GM21786 (cell line): ENCODE measurements at regions not wholly inside any gene's neighbourhood (a gene's known extent, or its start where the extent isn't known, plus 50 kb on each side); places are given as distances from the start of the nearest gene placed in this dataset.
"Not testable (repeated sequence)": the region's sequence is repeated elsewhere in the genome, so short reads cannot be mapped to it uniquely, and the experiment has no call there.

Experiments used
- ATAC-seq: cut with Tn5 transposase; IDR thresholded peaks from one replicate; pipeline ENCODE4 v1.9.1; 2021; ENCODE audit not compliant: unreplicated experiment

DNA sequence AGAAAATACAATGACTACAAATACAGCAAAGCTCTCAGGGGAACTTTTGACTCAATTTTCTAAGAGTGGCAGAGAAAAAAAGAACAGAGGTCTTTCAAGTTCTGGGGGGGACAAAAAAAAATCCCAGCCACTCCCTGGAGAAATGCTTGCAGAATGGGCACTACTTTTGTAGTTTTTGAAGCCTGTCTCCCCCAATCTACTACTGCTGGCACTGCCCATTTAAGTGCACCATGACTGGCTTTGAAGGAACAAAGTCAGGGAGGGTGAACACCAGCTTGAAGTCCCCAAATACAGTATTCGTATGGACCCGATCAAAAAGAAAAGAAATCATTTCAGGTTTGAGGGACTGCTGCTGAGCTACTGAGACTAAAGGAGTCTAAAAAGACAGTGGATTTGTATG lies 1824.4 kb downstream of the ARAP2 start:
- ATAC-seq = no peak

DNA sequence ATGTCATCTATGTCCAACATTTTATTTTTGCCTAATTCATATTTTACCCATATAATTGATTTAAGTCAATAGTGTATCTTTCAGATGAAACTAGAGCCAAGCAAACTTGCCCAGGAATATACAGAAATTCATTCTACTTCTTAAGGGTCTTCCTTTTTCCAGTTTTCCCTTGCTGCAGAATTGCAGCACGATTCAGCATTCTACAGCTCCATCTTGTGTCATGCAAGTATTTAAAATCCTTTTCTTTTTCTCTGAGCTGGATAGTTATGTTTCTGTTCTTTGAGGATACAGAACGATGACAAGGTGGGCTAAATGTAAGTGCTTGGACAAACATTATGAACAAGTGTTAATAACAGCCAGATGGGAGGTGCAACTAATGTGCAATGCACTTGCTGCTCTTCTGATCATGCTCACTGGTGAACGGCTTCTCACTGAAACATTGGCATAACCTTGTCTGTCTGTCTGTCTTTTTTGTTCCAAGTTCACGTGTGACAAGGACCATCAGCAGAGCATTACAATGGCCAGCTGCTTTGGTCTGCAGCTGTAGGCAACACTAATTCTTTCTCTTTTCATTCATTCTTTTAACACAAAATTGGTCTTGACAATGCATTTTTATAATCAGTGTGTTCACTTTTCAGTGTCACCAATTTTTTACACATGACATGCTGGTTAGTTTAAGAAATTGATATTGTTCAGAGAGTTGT lies 1821.7 kb downstream of the ARAP2 start:
- no peak for ATAC-seq

DNA sequence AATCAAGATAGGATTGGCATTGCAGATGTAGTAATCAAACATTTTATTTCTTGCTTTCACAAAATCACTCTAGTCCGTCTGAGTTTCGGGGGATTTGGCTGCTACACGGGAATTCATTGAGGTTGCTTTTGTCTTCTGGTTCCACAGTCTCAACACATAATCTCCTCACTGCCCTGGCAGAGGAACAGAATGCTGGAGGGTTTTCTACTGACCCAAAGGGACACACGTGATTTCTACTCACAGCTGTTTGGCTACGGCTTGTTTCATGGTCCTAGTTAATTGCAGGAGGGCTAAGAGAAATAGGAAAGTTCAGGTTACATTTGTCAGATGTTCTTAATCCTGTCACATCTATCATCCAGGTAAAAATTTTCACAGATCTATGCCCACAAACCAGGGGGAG lies 1811.6 kb downstream of the ARAP2 start:
- no peak for ATAC-seq

DNA sequence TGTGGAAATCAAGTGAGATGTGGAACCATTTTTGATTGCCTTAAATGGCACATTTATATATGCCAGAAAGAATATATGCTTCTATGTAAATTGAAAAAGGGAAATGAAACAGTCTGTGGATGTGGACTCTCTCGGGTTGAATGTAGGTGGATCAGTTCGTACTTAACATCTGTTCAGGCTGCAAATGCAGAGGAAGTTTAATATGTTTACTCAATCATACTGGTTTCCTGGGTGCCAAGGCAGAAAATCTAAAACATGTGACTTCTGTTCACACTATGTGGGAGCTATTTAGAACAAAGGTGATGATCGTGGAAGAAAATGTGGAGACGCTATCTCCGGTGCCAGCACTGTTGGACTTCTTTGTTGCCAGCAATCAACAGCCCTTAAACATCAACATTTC lies 1809.9 kb downstream of the ARAP2 start:
- peak; percentile 80 for ATAC-seq

DNA sequence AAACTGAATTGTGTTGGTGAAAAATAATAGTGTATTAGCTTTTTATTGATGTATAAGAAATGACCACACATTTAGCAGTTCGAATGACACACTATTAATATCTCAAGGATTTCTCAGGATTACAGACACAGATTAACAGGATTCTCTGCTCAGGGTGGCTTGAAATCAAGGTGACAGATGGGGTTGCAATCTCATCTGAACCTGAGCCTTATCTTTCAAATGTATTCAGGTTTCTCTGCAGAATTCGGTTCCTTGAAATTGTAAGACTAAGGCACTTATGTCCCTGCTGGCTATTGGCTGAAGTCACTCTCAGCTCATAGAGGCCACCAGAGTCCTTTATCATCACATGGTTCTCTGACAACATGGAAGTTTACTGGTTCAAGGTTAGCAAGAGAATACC lies 1780.1 kb downstream of the ARAP2 start:
- no peak for ATAC-seq

GRCh38 chr4:34466411-34466810 lies 1777.9 kb downstream of the ARAP2 start:
- no peak for ATAC-seq

DNA sequence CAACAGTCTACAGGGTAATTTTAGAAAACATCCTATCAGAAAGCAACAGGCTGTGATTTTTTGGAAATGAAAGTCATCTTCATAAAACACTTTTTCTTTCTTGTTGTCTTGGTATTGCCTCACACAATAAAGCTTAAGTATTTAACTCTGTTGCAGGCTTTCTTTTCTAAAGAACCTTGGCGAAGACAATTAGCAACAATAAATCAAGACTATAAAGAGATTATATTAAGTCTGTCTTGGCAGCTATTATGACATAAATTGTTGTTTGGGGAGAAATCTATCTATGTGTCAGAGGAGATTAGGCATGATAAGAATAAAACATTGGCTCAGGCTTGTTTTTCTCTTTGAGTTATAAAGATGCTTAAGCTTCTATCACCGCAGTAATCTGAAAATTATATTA lies 1774.8 kb downstream of the ARAP2 start:
- no peak for ATAC-seq

GRCh38 chr4:34485252-34485651 lies 1759.1 kb downstream of the ARAP2 start:
- no peak for ATAC-seq

- ATAC-seq = no peak
Observed at GRCh38 chr4:34486461-34487363, 1757.6 kb downstream of the ARAP2 start.

DNA sequence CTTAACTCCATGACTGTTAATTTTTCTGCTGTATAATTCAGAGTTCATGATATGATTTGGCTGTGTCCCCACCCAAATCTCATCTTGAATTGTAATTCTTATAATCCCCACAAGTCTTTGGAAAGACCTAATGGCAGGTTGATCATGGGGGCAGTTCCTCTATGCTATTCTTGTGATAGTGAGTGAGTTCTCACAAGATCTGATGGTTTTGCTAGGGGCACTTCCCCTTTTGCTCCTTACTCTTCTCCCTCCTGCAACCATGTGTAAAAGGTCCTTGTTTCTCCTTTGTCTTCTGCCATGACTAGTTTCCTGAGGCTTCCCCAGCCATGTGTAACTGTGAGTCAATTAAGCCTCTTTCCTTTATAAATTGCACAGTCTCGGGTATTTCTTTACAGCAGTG lies 1751.9 kb downstream of the ARAP2 start:
- no peak for ATAC-seq

- ATAC-seq = no peak
Observed at GRCh38 chr4:34502086-34502485, 1742.2 kb downstream of the ARAP2 start.

DNA sequence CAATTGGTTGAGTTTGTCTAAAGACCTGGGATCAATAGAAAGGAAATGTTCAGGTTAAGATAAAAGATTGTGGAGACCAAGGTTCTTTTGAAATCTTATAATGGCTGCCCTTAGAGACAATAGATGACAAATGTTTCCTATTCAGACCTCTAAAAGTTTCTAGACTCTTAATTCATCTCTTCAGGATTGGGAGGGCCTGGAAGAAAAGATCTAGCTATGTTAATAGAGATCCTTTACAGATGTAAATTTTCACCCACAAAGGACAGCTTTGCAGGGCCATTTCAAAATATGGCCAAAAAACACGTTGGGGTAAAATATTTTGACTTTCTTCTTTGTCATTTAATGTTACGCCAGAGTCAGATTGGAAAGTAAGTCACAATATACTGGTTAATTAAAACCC lies 1739.6 kb downstream of the ARAP2 start:
- not testable (repeated sequence) for ATAC-seq

GRCh38 chr4:34506511-34507092 lies 1737.7 kb downstream of the ARAP2 start:
- ATAC-seq = not testable (repeated sequence)

- ATAC-seq = no peak
Observed at GRCh38 chr4:34512616-34513015, 1731.7 kb downstream of the ARAP2 start.

DNA sequence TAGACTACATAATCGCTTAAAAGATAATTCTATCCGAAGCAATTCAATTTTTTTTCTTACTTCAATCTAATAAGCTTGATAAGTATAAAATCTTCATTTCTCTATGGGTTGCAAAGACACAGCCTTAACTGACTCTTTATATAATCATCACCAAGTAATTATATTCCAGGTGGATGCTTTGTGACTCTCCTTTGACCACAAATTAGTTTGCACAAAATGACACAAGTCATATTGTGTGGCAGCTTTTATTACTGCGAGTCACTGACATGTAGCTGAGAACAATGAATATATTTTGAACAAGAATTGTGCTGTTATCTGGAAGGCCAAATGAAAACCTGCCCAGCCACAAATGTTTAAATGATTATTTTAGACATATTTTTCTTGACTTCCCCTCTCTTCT lies 1727.8 kb downstream of the ARAP2 start:
- no peak for ATAC-seq

DNA sequence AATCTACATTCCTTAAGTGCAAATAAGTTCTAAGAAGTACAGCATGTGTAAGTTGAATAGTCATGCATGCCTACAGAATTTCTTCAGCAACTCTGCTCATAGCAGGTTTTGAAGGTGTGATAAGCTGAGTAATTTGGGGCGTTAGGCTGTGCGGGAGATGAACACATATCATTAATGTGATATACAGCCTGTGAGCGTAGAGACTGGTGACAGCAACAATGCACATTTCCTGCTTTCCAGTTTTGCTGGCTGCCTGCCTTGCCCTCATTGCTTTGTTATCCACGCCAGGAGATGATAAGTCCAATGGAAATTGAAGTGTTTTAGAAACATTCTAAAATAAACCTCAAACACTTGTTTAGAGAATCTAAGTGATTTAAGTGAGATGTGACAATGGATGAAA lies 1709.4 kb downstream of the ARAP2 start:
- ATAC-seq = no peak

GRCh38 chr4:34566091-34566490 lies 1678.2 kb downstream of the ARAP2 start:
- ATAC-seq = no peak

- no peak for ATAC-seq
Observed at GRCh38 chr4:34572026-34572425, 1672.3 kb downstream of the ARAP2 start.

DNA sequence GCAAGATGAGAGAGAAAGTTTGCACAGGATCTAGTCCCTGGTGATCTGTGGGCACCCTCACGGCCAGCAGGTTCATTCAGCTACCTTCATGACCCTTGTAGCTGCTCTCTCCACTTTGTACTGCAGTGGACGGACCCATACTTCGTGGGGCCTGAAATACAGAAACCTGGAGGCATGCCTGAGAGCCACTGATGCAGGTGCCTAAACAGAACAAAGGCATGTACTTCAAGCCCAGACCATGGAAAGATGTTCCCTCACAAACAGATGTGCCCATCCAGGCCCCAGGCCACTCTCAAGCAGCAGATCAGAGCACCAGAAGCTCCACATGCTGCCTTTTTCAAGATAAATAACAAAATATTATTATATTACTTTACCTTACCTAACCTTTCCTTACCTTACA lies 1629.0 kb downstream of the ARAP2 start:
- ATAC-seq = no peak

- no peak for ATAC-seq
Observed at GRCh38 chr4:34619531-34620162, 1624.7 kb downstream of the ARAP2 start.

DNA sequence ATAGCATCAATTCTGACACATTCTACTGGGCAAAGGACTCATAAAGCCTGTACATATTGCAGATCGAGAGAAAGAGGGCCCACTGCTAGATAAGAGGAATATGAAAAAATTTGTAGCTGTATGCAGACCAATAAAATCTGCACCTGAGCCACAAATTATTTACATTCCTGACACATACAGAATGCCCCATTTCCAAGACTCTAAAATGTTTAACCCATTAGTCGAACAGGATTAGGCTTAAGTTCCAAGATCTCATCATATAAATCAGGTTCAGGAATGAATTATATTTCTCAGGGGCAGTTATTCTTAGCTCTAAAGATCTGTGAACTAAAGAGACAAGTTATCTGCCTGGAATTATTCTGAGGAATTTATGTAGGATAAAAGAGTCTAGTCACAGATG lies 1615.8 kb downstream of the ARAP2 start:
- ATAC-seq = no peak

DNA sequence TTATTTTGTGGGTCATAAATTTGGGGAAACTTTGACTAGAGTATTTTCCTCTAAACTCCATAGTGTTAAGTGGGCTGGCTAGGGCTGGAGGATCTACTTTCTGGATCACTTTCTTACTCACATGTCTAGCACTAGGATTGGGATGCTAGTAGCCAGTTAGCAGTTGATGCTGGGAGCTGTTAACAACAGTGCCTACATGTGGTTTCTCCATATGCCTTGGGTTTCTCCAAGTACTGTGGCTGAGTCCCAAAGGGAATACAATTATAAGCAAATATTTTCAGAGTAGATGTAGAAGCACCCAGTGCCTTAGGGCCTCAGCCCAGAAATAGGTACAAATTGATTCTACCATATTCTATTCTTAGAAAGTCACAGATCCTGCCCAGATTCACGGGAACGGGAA lies 1614.9 kb downstream of the ARAP2 start:
- no peak for ATAC-seq
